IPS-NIHi7 (cell line): ENCODE measurements at regions not wholly inside any gene's neighbourhood (a gene's known extent, or its start where the extent isn't known, plus 50 kb on each side); places are given as distances from the start of the nearest gene placed in this dataset.
A peak's percentile ranks its signal among the peaks of the same experiment; 100 is the strongest.
"Not testable (repeated sequence)": the region's sequence is repeated elsewhere in the genome, so short reads cannot be mapped to it uniquely, and the experiment has no call there.

Experiments
- DNase-seq: peaks from one replicate; pipeline ENCODE4 v3.0.0; 2012; ENCODE audit warnings: mixed read lengths; ENCODE audit errors: extremely low spot score

GRCh38 chr11:44452827-44453572 lies 112.5 kb upstream of the CD82 start:
- DNase-seq, result no peak

GRCh38 chr11:44453871-44454270 lies 111.6 kb upstream of the CD82 start:
- no peak for DNase-seq

GRCh38 chr11:44454666-44455065 lies 110.8 kb upstream of the CD82 start:
- DNase-seq, result no peak

DNA sequence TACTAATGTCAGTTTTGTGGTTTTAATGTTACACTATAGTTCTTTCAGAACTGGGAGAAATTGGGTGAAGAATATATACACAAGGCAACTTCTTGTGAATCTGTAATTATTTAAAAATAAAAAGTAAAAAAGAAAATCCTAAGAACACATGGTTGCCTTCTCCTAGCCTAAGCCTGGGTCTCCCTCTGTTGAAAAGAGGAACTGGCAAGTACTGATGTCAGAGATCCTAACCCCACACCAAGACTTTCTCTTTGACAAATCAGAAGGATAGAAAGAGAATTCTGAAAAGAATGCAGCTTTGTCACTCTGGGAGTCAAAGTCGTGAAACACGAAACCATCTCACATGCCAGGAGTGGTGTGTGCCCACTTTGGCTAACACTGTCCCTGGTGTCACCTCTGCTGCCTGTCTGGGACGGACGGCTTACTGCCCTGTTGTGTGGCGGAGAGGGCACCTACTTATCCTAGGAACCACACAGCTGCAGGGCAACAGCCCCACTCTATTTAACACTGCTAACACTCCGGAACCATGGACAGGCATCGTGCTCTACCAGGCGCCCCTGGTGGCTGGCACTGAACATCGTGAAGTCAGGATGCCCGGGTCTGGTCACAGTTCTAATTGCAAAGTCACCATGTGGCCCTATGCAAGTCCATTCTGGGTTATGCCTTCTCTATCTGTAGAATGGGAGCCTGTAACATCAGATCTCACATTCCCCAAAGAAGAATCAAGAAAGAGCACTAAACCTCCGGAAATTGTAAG lies 108.7 kb upstream of the CD82 start:
- peak; percentile 50 for DNase-seq

DNA sequence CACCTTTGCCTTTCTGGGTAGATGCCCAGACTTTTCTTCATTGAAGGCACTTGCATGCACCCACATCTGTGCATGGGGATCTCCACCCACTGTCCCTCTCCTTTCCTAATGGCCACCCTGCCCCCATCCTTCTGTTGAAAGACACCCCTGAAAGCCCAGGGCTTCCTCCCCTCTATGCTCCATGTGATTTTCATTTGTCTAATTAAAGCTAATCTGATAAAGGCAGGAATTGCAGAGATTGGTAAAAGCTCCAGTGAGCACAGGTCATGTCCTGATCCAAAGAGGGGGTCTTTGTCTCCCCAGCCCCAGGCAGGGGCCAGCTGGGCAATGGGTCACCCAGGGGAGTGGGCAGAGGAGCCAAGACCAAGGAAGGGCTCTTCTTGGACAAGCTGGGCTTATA lies 107.6 kb upstream of the CD82 start:
- DNase-seq, result no peak

DNA sequence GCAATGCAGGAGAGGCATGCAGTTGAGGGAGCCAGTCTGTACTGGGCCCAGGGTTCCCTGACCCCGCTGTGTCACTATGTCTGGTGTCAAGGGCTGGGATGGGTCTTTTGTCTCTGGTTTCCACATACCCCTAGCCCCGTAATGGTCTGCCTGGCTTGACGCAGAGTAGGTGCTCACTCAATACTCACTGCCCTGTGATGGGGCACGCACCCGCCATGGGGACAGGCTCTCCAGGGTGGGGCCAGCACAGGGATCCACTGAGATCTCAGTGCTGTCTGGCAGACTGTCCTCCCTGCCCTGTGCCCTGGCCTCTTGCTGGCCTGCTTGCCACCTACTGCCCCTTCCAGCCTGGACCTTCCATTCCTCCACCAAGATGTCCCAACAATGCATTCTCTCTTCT lies 101.7 kb upstream of the CD82 start:
- no peak for DNase-seq

DNA sequence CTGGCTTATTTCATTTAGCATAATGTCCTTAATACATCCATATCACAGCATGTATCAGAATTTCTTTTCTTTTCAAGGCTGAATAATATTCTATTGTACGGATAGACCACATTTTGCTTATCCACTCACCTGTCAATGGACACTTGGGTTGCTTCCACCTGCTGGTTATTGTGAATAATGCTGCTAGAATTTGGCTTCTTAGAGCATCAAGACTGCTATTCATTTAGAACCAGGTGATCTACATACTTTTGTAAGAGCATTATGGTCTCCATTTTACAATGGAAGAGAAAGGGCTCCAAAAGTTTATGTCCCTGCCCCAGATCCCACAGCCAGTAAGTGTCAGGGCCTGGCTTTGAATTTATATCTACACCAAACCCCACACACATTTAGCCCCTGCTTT lies 100.7 kb upstream of the CD82 start:
- DNase-seq, result no peak

DNA sequence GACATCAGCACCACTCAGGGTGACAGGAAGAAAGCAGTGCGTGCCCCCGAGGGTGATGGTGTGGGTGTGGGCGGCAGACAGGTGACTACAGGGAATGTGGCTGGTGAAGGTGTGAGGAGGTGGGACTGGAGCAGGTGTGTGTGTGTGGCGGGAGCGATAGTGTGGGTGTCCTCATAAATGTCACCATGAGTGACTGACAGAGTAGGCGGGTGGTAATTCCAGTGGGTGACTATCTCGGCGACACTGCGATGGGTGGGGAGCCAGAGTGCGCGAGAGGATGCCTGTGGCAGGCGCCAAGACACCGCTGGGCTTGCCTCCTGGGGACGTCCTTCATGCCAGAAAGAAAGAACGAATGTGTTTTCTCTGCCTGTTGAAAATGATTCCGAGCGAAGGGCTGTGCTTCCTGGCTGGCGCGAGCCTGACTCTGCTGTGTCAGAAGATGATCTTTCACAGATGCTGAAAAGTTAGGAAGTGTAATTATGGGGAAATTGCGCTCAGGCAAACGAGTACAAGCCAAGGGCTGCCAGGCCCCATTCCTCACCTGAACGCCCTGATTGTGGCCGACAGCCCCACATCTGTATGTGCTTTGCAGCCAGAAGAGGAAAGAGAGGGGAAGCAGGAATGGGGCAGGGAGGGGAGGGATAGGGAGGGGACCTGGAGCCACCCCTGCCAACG lies 98.8 kb upstream of the CD82 start:
- DNase-seq, result no peak

DNA sequence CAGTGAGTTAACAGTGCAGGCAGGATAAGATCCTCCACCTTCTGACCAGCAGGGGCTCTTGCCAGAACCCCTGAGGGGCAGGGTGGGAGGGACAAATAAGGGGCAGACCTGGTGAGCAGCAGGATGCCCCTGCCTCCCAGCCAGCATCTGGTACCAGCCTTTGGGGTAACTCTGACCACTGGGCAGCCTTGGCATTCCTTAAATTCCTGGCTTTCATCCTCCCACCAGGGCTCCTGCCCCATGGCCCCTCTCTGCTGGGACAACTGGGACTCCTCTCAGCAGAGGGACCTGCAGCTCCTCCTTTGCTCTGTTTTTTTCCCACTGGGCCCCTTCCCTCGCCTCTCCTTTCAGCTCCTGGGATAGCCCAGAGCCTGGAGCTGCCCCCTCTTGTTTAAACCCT lies 98.0 kb upstream of the CD82 start:
- DNase-seq, result peak; percentile 57

DNA sequence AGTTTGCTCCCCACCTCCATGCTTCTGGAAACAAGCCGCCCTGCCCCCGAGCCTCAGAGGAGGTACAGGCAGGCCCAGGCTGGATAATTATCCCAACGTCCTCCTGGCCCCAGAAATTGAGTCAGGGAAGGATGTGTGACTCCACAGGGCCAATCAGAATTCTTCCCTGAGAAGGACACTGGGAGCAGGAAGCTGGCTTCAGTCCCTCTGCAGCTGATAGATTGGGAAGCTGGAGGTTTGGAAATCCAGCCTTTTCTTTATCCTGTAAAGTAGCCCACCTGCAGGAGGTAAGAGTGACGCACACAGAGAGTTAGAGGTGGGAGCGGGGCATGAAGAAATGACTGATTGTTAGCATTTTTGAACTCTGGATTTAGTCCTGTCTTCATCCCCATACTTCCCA lies 97.5 kb upstream of the CD82 start:
- DNase-seq, result peak; percentile 62

DNA sequence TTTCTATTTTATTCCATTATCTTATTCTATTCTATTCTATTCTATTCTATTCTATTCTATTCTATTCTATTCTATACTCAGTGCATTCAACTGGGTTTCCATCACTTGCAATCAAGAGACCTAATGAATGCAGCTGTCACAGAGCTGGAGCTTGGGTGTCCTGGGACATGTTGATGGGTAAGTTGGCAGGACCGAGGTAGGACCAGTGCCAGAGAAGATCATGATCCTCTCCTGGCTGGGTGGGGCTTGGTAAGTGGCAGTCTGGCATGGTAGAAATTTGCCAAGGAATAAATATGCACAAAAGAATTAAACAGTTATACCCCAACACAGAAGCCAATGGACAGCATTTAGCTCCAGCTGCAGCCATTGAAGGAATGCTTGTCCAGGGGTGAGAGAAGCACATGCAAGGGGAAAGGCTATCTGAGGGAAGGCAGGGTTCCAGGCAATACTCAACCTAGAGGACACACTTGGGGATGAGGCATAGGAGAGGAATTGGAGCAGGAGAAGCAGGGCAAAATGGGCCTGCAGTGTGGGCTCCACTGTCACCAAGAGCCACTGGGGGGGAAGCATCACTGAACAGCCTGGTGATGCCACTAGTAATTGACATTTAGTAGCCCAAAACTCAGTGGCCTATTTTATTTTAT lies 97.0 kb upstream of the CD82 start:
- no peak for DNase-seq

DNA sequence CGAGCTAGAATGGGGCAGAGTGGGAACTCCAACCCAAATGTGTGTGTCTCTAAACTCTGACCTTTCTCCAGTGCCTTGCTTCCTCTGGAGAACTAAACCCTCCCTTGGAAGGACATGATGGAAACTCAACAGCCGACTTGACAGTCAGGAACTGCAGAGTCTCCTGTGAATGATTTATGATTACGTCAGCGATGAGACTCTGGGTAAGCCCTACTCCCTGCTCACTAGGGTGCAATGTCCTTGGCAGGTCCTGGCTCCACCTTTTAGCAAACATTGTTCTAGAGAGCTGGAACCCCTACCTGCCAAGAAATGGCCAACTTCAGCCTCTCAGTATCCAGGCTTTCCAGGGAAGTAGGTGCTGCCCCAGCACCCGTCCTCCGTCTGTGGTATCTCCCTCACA lies 96.1 kb upstream of the CD82 start:
- no peak for DNase-seq

- DNase-seq, result no peak
Observed at GRCh38 chr11:44470854-44471253, 94.6 kb upstream of the CD82 start.

GRCh38 chr11:44471603-44472002 lies 93.9 kb upstream of the CD82 start:
- no peak for DNase-seq

- DNase-seq, result no peak
Observed at GRCh38 chr11:44472916-44473315, 92.5 kb upstream of the CD82 start.

GRCh38 chr11:44474702-44475101 lies 90.8 kb upstream of the CD82 start:
- DNase-seq, result no peak

GRCh38 chr11:44475114-44475686 lies 90.3 kb upstream of the CD82 start:
- DNase-seq, result no peak

- not testable (repeated sequence) for DNase-seq
Observed at GRCh38 chr11:44482338-44482737, 83.1 kb upstream of the CD82 start.

GRCh38 chr11:44483919-44484610 lies 81.4 kb upstream of the CD82 start:
- DNase-seq, result peak; percentile 76

GRCh38 chr11:44488165-44488965 lies 77.1 kb upstream of the CD82 start:
- DNase-seq, result no peak

DNA sequence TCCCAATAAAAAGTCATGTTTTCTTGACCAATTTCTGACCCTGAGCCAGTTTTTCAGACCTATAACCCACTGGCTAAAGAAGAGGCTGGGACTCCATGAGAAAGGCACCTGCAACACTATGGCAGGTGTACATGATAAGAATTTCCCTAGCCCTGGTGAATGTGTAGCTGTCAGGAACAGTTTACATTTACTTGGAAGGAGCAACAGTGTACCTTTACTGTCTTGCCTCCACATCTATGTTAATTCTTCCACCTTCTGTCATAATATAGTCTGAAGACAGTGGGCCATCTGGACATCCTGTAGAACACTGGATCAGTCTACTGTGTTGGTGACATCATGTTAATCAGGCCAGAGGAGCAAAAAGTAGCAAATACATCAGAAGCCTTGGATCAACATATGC lies 72.1 kb upstream of the CD82 start:
- DNase-seq, result no peak
